ENCODE measurements at regions not wholly inside any gene's neighbourhood (a gene's known extent, or its start where the extent isn't known, plus 50 kb on each side); places are given as distances from the start of the nearest gene placed in this dataset.
"Not testable (repeated sequence)": the region's sequence is repeated elsewhere in the genome, so short reads cannot be mapped to it uniquely, and the experiment has no call there.

- no peak for DNase-seq (ENCODE audit: low spot score)
These were observed 1091.8 kb upstream of the SLIT2 start for GRCh38 chr4:19159874-19160273.

GRCh38 chr4:19158107-19158809 is 1093.4 kb upstream of the SLIT2 start:
- DNase-seq (ENCODE audit: low spot score) = no peak

GRCh38 chr4:19156786-19157185 is 1094.9 kb upstream of the SLIT2 start:
- no peak for DNase-seq (ENCODE audit: low spot score)

- DNase-seq (ENCODE audit: low spot score) = no peak
These were observed 1096.1 kb upstream of the SLIT2 start for GRCh38 chr4:19155568-19155967.

- DNase-seq (ENCODE audit: low spot score) = not testable (repeated sequence)
These were observed 1097.4 kb upstream of the SLIT2 start for GRCh38 chr4:19154267-19154666.

- DNase-seq (ENCODE audit: low spot score) = no peak
These were observed 1099.4 kb upstream of the SLIT2 start for GRCh38 chr4:19152264-19152663.

- no peak for DNase-seq (ENCODE audit: low spot score)
These were observed 1100.0 kb upstream of the SLIT2 start for GRCh38 chr4:19151684-19152083.

- DNase-seq (ENCODE audit: low spot score) = no peak
These were observed 1105.7 kb upstream of the SLIT2 start for GRCh38 chr4:19146038-19146437.

GRCh38 chr4:19135895-19136633 is 1114.5 kb upstream of the LCORL start:
- DNase-seq (ENCODE audit: low spot score) = no peak

- no peak for DNase-seq (ENCODE audit: low spot score)
These were observed 1113.1 kb upstream of the LCORL start for GRCh38 chr4:19134685-19135084.

GRCh38 chr4:19133315-19133714 is 1111.8 kb upstream of the LCORL start:
- DNase-seq (ENCODE audit: low spot score) = no peak

GRCh38 chr4:19130866-19131265 is 1109.3 kb upstream of the LCORL start:
- no peak for DNase-seq (ENCODE audit: low spot score)

GRCh38 chr4:19128176-19128575 is 1106.6 kb upstream of the LCORL start:
- DNase-seq (ENCODE audit: low spot score) = no peak

GRCh38 chr4:19126903-19127302 is 1105.3 kb upstream of the LCORL start:
- no peak for DNase-seq (ENCODE audit: low spot score)

GRCh38 chr4:19123681-19124080 is 1102.1 kb upstream of the LCORL start:
- DNase-seq (ENCODE audit: low spot score) = no peak

- DNase-seq (ENCODE audit: low spot score) = no peak
These were observed 1098.5 kb upstream of the LCORL start for GRCh38 chr4:19119904-19120560.

- no peak for DNase-seq (ENCODE audit: low spot score)
These were observed 1095.5 kb upstream of the LCORL start for GRCh38 chr4:19117022-19117421.

GRCh38 chr4:19104176-19104575 is 1082.6 kb upstream of the LCORL start:
- DNase-seq (ENCODE audit: low spot score) = no peak

- DNase-seq (ENCODE audit: low spot score) = no peak
These were observed 1074.0 kb upstream of the LCORL start for GRCh38 chr4:19095491-19096046.

- DNase-seq (ENCODE audit: low spot score) = no peak
These were observed 1072.4 kb upstream of the LCORL start for GRCh38 chr4:19093951-19094350.

- no peak for DNase-seq (ENCODE audit: low spot score)
These were observed 1071.2 kb upstream of the LCORL start for GRCh38 chr4:19092797-19093196.

GRCh38 chr4:19074036-19074435 is 1052.5 kb upstream of the LCORL start:
- no peak for DNase-seq (ENCODE audit: low spot score)

Data from HT-29 (cell line).